Esophagus (tissue), 2 donors: ENCODE measurements at regions not wholly inside any gene's neighbourhood (a gene's known extent, or its start where the extent isn't known, plus 50 kb on each side); places are given as distances from the start of the nearest gene placed in this dataset.

Experiments used
- H3K27ac ChIP-seq, 2 donors: one replicate each; pipeline ENCODE4 v1.5.1; 2013; ENCODE audit warnings: low read depth in 2 of 2, mild to moderate bottlenecking in 2 of 2, inconsistent platforms in 1 of 2, low read length in 1 of 2, moderate library complexity in 1 of 2
- H3K27me3 ChIP-seq, 2 donors: one replicate each; pipeline ENCODE4 v1.6.1; 2013; ENCODE audit warnings: low read length in 2 of 2, control low read depth in 1 of 2, mild to moderate bottlenecking in 1 of 2; ENCODE audit not compliant: insufficient read depth in 2 of 2, control insufficient read depth in 1 of 2
- H3K36me3 ChIP-seq, 2 donors: one replicate each; pipeline ENCODE4 v1.6.1; 2013; ENCODE audit warnings: low read length in 1 of 2; ENCODE audit not compliant: control insufficient read depth in 2 of 2, insufficient read depth in 2 of 2
- H3K4me1 ChIP-seq, 2 donors: one replicate each; pipeline ENCODE4 v1.6.1; 2013; ENCODE audit warnings: low read length in 1 of 2; ENCODE audit not compliant: control insufficient read depth in 2 of 2, insufficient read depth in 2 of 2
- H3K4me3 ChIP-seq, 2 donors: one replicate each; pipeline ENCODE4 v1.5.1; 2013; ENCODE audit warnings: low read length in 2 of 2, mild to moderate bottlenecking in 2 of 2, low read depth in 1 of 2, moderate library complexity in 1 of 2
- H3K9me3 ChIP-seq, 2 donors: one replicate each; pipeline ENCODE4 v1.6.1; 2013; ENCODE audit warnings: mild to moderate bottlenecking in 2 of 2, low read depth in 1 of 2, low read length in 1 of 2, moderate library complexity in 1 of 2; ENCODE audit not compliant: control insufficient read depth in 2 of 2, insufficient read depth in 1 of 2
- WGBS, 2 donors: extraction: QIAGEN DNeasy Blood & Tissue Kit; methylation state at CpG; one replicate each; pipeline ENCODE4 v1.1.7; 2013; 5-methylcytosine and 5-hydroxymethylcytosine counted together
- donor health status: healthy with polysubstance abuse.
- donor health status: Bipolar disorder and iron deficiency.

- H3K36me3 ChIP-seq = no peaks in the 10 kb centered on the region
- H3K4me1 ChIP-seq = no peaks in the 10 kb centered on the region
- no peaks in the 10 kb centered on the region for H3K27me3 ChIP-seq
- no peak overlapping the region for H3K27ac ChIP-seq
- no peaks in the 10 kb centered on the region for H3K9me3 ChIP-seq
- no peak overlapping the region for H3K4me3 ChIP-seq
- WGBS, 2 donors = 86 to 91% methylated on average over 1 of the region's 1 CpG
Observed at GRCh38 chr6:91575032-91575431, 988.2 kb upstream of the MAP3K7 start.

DNA sequence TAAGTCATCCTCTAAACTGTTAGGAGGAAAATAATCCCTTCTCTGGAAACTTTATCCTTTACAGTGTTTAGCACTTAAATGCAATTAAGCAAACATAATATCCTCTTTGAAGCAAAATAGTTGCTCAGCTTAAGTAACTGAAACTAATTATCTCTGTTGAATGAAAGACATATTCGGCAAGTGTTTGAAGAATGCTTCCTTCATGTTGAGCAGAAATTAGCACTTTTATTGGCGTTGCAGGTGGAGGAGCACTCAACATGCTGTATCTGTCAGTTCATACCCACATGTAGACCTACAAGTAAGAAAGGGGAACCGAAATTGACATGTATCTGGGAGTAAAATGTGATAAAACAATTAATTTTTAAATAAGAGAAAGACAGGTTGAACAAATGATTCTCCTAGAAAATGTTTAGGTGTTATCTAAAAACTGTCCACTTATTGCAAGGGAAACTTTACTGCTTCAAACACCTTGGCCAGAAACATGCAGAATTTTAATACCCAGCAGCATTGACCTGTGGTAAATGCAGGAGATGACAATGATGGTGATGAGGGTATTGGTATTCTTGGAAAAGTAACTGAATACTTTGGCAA lies 987.0 kb upstream of the MAP3K7 start:
- Histone ChIP-seq H3K27ac (no peak overlapping the region), H3K4me3 (no peak overlapping the region), H3K36me3 (no peaks in the 10 kb centered on the region), H3K9me3 (no peaks in the 10 kb centered on the region), H3K27me3 (no peaks in the 10 kb centered on the region), H3K4me1 (no peaks in the 10 kb centered on the region)
- 64 to 73% methylated on average over 3 of the region's 3 CpGs for WGBS, 2 donors

DNA sequence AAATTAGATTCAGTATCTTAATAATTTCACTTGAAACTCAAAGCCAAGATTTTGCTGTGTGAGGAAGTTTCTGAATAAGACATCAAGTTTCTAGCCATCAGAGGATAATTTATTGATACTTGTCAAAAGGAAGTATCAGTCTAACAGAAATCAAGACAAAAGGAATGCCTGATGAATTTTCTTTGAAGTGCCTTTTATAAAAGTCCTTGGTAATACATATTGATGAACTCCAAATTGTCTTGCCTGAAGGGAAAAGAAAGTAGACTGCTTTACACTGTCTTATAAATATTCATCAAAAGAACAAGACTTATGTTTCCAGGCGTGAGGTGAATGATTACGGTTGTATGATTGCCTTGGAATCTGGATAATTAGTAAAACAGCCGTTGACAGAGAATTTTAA lies 986.0 kb upstream of the MAP3K7 start:
- no peaks in the 10 kb centered on the region for H3K27me3 ChIP-seq
- no peaks in the 10 kb centered on the region for H3K36me3 ChIP-seq
- 81% methylated on average over 3 of the region's 3 CpGs for WGBS, 2 donors
- H3K9me3 ChIP-seq = no peaks in the 10 kb centered on the region
- no peaks in the 10 kb centered on the region for H3K4me1 ChIP-seq
- no peak overlapping the region for H3K27ac ChIP-seq
- H3K4me3 ChIP-seq = no peak overlapping the region

DNA sequence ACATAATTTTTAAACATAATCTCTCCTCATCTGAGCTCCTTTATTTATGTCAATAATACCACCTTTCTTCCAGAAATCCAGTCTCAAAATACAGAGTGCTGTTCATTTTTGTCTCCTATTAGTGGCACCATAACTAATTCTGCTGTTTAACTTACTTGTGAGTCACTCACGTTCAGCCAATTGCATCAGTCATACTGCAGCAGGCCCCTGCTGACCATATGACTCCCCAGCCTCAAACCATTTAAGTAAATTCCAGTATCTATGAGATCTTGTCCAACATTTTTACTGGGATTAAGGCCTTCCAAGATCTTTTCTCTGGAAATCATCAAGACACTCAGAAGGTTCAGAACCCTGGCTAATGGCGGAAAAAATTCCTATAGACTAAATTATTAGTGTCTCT lies 982.2 kb upstream of the MAP3K7 start:
- H3K4me3 ChIP-seq = no peak overlapping the region
- H3K27me3 ChIP-seq = no peaks in the 10 kb centered on the region
- no peaks in the 10 kb centered on the region for H3K9me3 ChIP-seq
- H3K36me3 ChIP-seq = no peaks in the 10 kb centered on the region
- no peaks in the 10 kb centered on the region for H3K4me1 ChIP-seq
- no peak overlapping the region for H3K27ac ChIP-seq
- WGBS, 2 donors = 68 to 72% methylated on average over 2 of the region's 2 CpGs

DNA sequence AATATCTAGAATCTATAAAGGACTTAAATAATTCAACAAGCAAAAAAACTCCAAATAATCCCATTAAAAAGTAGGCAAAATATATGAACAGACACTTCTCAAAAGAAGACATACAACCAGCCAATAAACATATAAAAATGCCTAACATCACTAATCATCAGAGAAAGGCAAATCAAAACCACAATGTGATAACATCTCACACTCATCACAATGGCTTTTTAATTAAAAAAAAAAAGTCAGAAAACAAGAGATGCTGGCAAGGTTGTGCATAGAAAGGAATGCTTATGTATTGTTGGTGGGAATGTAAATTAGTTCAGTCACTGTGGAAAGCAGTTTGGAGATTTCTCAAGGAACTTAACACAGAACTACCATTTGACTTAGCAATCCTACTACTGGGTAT lies 979.6 kb upstream of the MAP3K7 start:
- Histone ChIP-seq H3K4me3 (no peak overlapping the region), H3K36me3 (no peaks in the 10 kb centered on the region), H3K27ac (no peak overlapping the region), H3K9me3 (no peaks in the 10 kb centered on the region), H3K27me3 (no peaks in the 10 kb centered on the region), H3K4me1 (no peaks in the 10 kb centered on the region)

GRCh38 chr6:91565207-91565606 lies 978.3 kb upstream of the MAP3K7 start:
- Histone ChIP-seq H3K27me3 (no peaks in the 10 kb centered on the region), H3K4me1 (no peaks in the 10 kb centered on the region), H3K36me3 (no peaks in the 10 kb centered on the region), H3K9me3 (no peaks in the 10 kb centered on the region), H3K4me3 (no peak overlapping the region), H3K27ac (no peak overlapping the region)
- WGBS, 2 donors = 58 to 65% methylated on average over 3 of the region's 3 CpGs

GRCh38 chr6:91562955-91563354 lies 976.1 kb upstream of the MAP3K7 start:
- H3K9me3 ChIP-seq = no peaks in the 10 kb centered on the region
- no peaks in the 10 kb centered on the region for H3K27me3 ChIP-seq
- WGBS, 2 donors = 49 to 61% methylated on average over 3 of the region's 3 CpGs

GRCh38 chr6:91560409-91560808 lies 973.5 kb upstream of the MAP3K7 start:
- 79 to 84% methylated on average over 3 of the region's 3 CpGs for WGBS, 2 donors
- no peaks in the 10 kb centered on the region for H3K36me3 ChIP-seq

More at GRCh38 chr6:91562955-91563354, 976.1 kb upstream of the MAP3K7 start:
- H3K27ac ChIP-seq = no peak overlapping the region
- H3K4me1 ChIP-seq = no peaks in the 10 kb centered on the region
- no peaks in the 10 kb centered on the region for H3K36me3 ChIP-seq
- H3K4me3 ChIP-seq = no peak overlapping the region

DNA sequence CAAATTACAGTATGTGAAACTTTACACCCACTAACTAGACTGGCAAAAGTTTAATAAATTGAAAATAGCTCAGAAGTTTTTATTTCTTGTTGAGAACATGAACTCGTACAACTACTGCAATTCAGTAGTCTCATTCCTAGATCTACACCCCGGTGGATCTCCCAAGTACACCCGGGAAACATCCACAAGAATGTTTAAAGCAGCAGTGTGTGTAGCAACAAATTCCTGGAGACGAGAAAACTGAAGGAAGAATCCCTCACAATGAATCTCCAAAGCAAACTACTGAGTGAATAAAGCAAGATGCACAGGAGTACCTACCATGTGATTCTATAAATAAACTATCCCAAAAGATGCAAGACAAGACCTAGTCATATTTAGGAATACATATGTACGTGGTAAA lies 954.0 kb upstream of the MAP3K7 start:
- 69 to 70% methylated on average over 5 of the region's 5 CpGs for WGBS, 2 donors
- no peaks in the 10 kb centered on the region for H3K27me3 ChIP-seq
- H3K9me3 ChIP-seq = no peaks in the 10 kb centered on the region
- no peaks in the 10 kb centered on the region for H3K4me1 ChIP-seq
- H3K36me3 ChIP-seq = no peaks in the 10 kb centered on the region
- no peak overlapping the region for H3K4me3 ChIP-seq
- H3K27ac ChIP-seq = no peak overlapping the region

More at GRCh38 chr6:91560409-91560808, 973.5 kb upstream of the MAP3K7 start:
- no peaks in the 10 kb centered on the region for H3K27me3 ChIP-seq
- H3K4me3 ChIP-seq = no peak overlapping the region
- H3K27ac ChIP-seq = no peak overlapping the region
- no peaks in the 10 kb centered on the region for H3K9me3 ChIP-seq
- no peaks in the 10 kb centered on the region for H3K4me1 ChIP-seq

GRCh38 chr6:91539456-91539855 lies 952.6 kb upstream of the MAP3K7 start:
- H3K27ac ChIP-seq = no peak overlapping the region
- no peaks in the 10 kb centered on the region for H3K27me3 ChIP-seq
- no peaks in the 10 kb centered on the region for H3K36me3 ChIP-seq
- WGBS, 2 donors = 46 to 50% methylated on average over 3 of the region's 3 CpGs
- no peaks in the 10 kb centered on the region for H3K4me1 ChIP-seq
- H3K4me3 ChIP-seq = no peak overlapping the region
- H3K9me3 ChIP-seq = no peaks in the 10 kb centered on the region
